Lower leg skin (tissue), 4 donors: ENCODE measurements at regions not wholly inside any gene's neighbourhood (a gene's known extent, or its start where the extent isn't known, plus 50 kb on each side); places are given as distances from the start of the nearest gene placed in this dataset.

Experiments
- DNase-seq, 2 donors: peaks; one replicate each; pipeline ENCODE4 v3.0.0-alpha.2; 2019; ENCODE audit warnings: low spot score in 2 of 2
- H3K4me3 ChIP-seq: fragments of 200-600 bp; sonication (generic); 2 replicates; pipeline ENCODE4 v1.5.1; 2017; ENCODE audit warnings: mild to moderate bottlenecking, low read depth; ENCODE audit not compliant: poor library complexity, severe bottlenecking
- POLR2A ChIP-seq, 2 donors: fragments of 450-650 bp; IDR thresholded peaks; one replicate each; pipeline ENCODE4 v1.6.1; 2016 to 2017; ENCODE audit warnings: antibody characterized with exemption in 2 of 2, mild to moderate bottlenecking in 1 of 2, moderate library complexity in 1 of 2
- WGBS, 2 donors: methylation state at CpG; one replicate each; pipeline ENCODE4 v1.1.5; 2018; 5-methylcytosine and 5-hydroxymethylcytosine counted together
- intact Hi-C: fragments of 100-400 bp; cut with DNase I; formaldehyde crosslinking; loops from one replicate; pipeline ENCODE4 v1.15.0; 2023; ENCODE audit warnings: low total_unique reads
- TF ChIP-seq, protein P1 (sequence below), 3 donors: fragments of 450-650 bp; IDR thresholded peaks; one replicate each; pipeline ENCODE4 v1.5.1; 2016; ENCODE audit warnings: antibody characterized with exemption in 3 of 3, mild to moderate bottlenecking in 3 of 3, moderate library complexity in 2 of 3

DNA sequence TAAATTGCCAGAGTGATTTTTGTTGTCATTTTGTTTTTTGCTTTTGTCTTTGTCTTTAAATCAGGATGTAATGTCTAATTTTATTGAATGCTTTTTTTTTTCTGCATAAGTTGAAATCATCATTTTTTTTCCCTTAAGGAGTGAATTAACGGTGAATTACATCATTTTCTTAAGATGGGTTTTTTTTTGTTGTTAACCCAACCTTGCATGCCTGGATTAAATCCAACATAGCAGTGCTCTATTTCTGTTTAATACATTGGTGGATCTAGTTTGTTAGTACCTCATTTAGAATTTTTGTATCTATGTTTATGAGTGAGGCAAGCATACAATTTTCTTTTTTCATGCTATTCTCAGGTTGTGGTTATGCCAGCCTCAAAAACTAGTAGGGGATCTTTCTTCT is 186.4 kb upstream of the TMC3 start:
- H3K4me3 ChIP-seq: no peak overlapping the region
- WGBS, 2 donors: 52 to 73% methylated on average over 1 of the region's 1 CpG
- intact Hi-C loops: no loop called here
- TF ChIP-seq, protein P1, sequence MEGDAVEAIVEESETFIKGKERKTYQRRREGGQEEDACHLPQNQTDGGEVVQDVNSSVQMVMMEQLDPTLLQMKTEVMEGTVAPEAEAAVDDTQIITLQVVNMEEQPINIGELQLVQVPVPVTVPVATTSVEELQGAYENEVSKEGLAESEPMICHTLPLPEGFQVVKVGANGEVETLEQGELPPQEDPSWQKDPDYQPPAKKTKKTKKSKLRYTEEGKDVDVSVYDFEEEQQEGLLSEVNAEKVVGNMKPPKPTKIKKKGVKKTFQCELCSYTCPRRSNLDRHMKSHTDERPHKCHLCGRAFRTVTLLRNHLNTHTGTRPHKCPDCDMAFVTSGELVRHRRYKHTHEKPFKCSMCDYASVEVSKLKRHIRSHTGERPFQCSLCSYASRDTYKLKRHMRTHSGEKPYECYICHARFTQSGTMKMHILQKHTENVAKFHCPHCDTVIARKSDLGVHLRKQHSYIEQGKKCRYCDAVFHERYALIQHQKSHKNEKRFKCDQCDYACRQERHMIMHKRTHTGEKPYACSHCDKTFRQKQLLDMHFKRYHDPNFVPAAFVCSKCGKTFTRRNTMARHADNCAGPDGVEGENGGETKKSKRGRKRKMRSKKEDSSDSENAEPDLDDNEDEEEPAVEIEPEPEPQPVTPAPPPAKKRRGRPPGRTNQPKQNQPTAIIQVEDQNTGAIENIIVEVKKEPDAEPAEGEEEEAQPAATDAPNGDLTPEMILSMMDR (IDR thresholded peaks at IDR 0.05): no peak
- TF ChIP-seq POLR2A (IDR thresholded peaks at IDR 0.05): no peak
- DNase-seq: no peak

DNA sequence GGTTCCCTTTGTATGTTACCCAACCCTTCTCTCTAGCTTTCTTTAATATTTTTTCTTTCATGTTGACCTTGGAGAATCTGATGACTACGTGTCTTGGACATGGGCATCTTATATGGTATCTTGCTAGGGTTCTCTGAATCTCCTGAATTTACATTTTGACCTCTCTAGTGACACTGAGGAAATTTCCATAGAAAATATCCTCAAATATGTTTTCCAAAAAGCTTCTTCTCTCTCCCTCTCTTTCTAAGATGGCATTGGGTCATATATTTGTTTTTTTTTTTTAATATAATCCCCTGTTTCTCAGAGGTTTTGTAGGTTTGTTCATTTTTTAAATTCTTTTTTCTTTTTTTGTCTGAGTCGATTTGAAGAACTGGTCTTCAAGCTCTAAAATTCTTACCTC is 184.0 kb upstream of the TMC3 start:
- no peak for TF ChIP-seq POLR2A (IDR thresholded peaks at IDR 0.05)
- TF ChIP-seq, protein P1 (IDR thresholded peaks at IDR 0.05): no peak
- WGBS, 2 donors: 85 to 88% methylated on average over 2 of the region's 2 CpGs
- intact Hi-C loops: no loop called here
- no peak overlapping the region for H3K4me3 ChIP-seq
- no peak for DNase-seq

DNA sequence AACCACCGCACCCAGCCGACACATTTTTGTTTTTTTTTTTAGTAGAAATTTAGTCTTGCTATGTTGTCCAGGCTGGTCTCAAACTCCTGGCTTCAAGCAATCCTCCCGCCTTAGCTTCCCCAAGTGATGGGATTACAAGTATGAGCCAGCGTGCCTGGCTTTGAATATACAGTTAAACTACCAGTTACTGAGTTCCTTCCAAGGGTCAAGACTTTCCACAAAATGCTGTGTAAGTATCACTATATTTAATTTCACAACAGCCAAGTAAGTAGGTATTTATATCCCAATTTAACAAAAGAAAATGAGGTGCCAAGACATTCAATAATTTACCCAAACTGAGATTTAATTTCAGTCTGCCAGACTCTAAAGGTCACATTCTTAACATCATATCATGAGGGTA is 181.3 kb upstream of the TMC3 start:
- no peak overlapping the region for H3K4me3 ChIP-seq
- intact Hi-C loops: no loop called here
- WGBS, 2 donors: 96% methylated on average over 4 of the region's 4 CpGs
- TF ChIP-seq, protein P1 (IDR thresholded peaks at IDR 0.05): no peak
- TF ChIP-seq POLR2A (IDR thresholded peaks at IDR 0.05): no peak
- no peak for DNase-seq

DNA sequence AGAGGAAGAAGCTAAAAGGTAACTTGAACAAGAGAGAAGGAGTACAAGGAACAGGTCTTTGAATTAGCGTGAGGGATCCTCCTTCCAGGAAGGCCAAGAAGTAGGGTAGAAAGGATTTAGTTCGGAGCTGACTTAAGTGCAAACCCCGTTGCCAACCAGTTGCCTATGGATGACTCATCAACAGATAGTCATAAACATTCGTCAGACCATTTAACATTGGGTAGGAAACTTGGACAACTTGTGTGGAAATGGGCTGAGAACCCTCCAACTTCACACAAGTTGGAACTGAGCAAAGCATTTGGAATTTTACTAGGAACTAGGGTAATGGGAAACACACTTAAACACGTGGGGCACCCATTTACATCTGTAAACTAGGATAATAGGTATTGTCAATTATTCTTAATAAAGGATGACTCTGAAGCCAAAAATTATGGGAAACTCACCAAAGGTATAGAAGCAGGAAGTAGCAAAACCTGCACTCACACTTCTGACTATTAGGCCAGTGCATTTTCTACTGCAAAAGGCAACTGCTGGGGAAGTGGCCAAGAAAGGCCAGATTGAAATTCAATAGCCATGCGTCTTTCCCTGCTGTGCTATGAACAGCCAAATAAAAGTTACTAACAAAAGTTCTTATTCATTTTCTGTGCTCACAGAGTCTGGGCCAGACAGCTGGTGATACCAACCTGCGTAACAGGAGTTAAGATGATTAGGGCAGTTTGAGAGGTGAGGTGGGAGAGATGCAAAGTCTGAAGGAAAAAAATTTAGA is 174.5 kb upstream of the TMC3 start:
- 61 to 62% methylated on average over 7 of the region's 7 CpGs for WGBS, 2 donors

DNA sequence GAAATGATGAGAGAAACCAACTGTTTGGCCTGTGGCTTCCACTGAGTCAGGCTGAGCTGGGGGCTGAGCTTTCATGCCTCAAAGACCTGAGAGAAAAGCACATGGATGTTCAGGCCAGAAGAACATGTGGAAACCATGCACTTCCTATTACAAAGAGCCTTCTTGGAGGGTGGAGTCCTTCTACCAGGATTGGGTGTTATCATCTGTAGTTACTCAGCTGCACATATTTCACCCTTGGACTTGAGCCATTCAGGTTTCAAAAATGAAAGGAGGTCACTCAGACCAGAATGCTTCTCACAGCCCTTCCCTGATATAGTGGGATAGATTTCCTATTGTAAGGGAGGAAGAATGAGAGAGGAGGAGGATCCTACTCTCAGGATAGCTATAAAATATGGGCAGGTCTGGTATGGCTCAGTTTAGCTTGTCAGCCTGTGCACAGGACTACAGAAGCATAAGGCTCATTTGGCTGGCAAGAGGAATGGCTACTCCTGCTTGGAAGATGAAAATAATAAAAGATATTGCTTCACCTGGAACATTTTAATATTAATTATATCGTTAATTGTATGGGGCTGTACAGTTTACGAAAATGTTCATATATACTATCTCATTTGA is 173.6 kb upstream of the TMC3 start:
- intact Hi-C loops: loop anchor here (10.0 kb wide), 1 partner anchor 1843 kb away; no protein-coding TSS in a partner anchor
- no peak for TF ChIP-seq POLR2A (IDR thresholded peaks at IDR 0.05)
- TF ChIP-seq, protein P1 (IDR thresholded peaks at IDR 0.05): no peak
- H3K4me3 ChIP-seq: no peak overlapping the region
- DNase-seq: no peak
- WGBS, 2 donors: 86 to 89% methylated on average over 2 of the region's 2 CpGs

More for the DNA sequence above, 174.5 kb upstream of the TMC3 start:
- TF ChIP-seq, protein P1 (IDR thresholded peaks at IDR 0.05): no peak
- no peak for TF ChIP-seq POLR2A (IDR thresholded peaks at IDR 0.05)
- intact Hi-C loops: loop anchor here (10.0 kb wide), 1 partner anchor 1844 kb away; no protein-coding TSS in a partner anchor
- H3K4me3 ChIP-seq: no peak overlapping the region
- DNase-seq: no peak
